Esophagus squamous epithelium (tissue), 4 donors: ENCODE measurements at regions not wholly inside any gene's neighbourhood (a gene's known extent, or its start where the extent isn't known, plus 50 kb on each side); places are given as distances from the start of the nearest gene placed in this dataset.
"Not testable (repeated sequence)": the region's sequence is repeated elsewhere in the genome, so short reads cannot be mapped to it uniquely, and the experiment has no call there.

ENCODE experiments used
- CTCF ChIP-seq, 6 experiments: fragments of 450-650 bp in 4 of 6; fragments of 200-600 bp in 2 of 6; sonication (generic) in 2 of 6; IDR thresholded peaks; one replicate each; pipeline ENCODE4 v1.5.1; 2016 to 2019; ENCODE audit warnings: antibody characterized with exemption in 6 of 6, mild to moderate bottlenecking in 4 of 6, moderate library complexity in 4 of 6
- POLR2A ChIP-seq, 4 donors: fragments of 450-650 bp; IDR thresholded peaks; one replicate each; pipeline ENCODE4 v1.6.1; 2017; ENCODE audit warnings: antibody characterized with exemption in 4 of 4, mild to moderate bottlenecking in 4 of 4, moderate library complexity in 3 of 4

- not testable (repeated sequence) for TF ChIP-seq CTCF, POLR2A (IDR thresholded peaks at IDR 0.05)
Measured at GRCh38 chr15:20439111-20439510, 102.5 kb downstream of the GOLGA6L6 start.
